HL-60/S4 treated with retinoic acid at 250 ng/mL for 4 days and 3 days (cell line): ENCODE measurements at regions not wholly inside any gene's neighbourhood (a gene's known extent, or its start where the extent isn't known, plus 50 kb on each side); places are given as distances from the start of the nearest gene placed in this dataset.
"Not testable (repeated sequence)": the region's sequence is repeated elsewhere in the genome, so short reads cannot be mapped to it uniquely, and the experiment has no call there.

Experiments
- in situ Hi-C: fragments of 300-500 bp; cut with MboI; formaldehyde crosslinking; loops from 2 replicates; pipeline ENCODE4 v1.7.0; 2022; ENCODE audit warnings: low sequenced_read_pairs

GRCh38 chr2:21814588-21815149 lies 690.9 kb downstream of the TDRD15 start:
- in situ Hi-C loops, result no loop called here

- in situ Hi-C loops, result no loop called here
Observed at GRCh38 chr2:21818212-21818795, 694.5 kb downstream of the TDRD15 start.

GRCh38 chr2:21819454-21819853 lies 695.7 kb downstream of the TDRD15 start:
- in situ Hi-C loops, result no loop called here

GRCh38 chr2:21820271-21820670 lies 696.5 kb downstream of the TDRD15 start:
- in situ Hi-C loops, result no loop called here

- in situ Hi-C loops, result no loop called here
Observed at GRCh38 chr2:21821672-21822227, 698.0 kb downstream of the TDRD15 start.

GRCh38 chr2:21822505-21822904 lies 698.7 kb downstream of the TDRD15 start:
- in situ Hi-C loops, result no loop called here

GRCh38 chr2:21833767-21834166 lies 710.0 kb downstream of the TDRD15 start:
- in situ Hi-C loops, result no loop called here

GRCh38 chr2:21836261-21836660 lies 712.5 kb downstream of the TDRD15 start:
- in situ Hi-C loops, result no loop called here

- in situ Hi-C loops, result no loop called here
Observed at GRCh38 chr2:21836719-21837118, 713.0 kb downstream of the TDRD15 start.

- in situ Hi-C loops, result no loop called here
Observed at GRCh38 chr2:21837168-21837960, 713.6 kb downstream of the TDRD15 start.

GRCh38 chr2:21841341-21841740 lies 717.6 kb downstream of the TDRD15 start:
- in situ Hi-C loops, result no loop called here

GRCh38 chr2:21850367-21850766 lies 726.6 kb downstream of the TDRD15 start:
- in situ Hi-C loops, result not testable (repeated sequence)

GRCh38 chr2:21854938-21855337 lies 731.2 kb downstream of the TDRD15 start:
- in situ Hi-C loops, result no loop called here

GRCh38 chr2:21856708-21857107 lies 732.9 kb downstream of the TDRD15 start:
- in situ Hi-C loops, result no loop called here

GRCh38 chr2:21860907-21861306 lies 737.1 kb downstream of the TDRD15 start:
- in situ Hi-C loops, result no loop called here

- in situ Hi-C loops, result no loop called here
Observed at GRCh38 chr2:21866316-21866715, 742.5 kb downstream of the TDRD15 start.

- in situ Hi-C loops, result no loop called here
Observed at GRCh38 chr2:21887881-21888280, 764.1 kb downstream of the TDRD15 start.

- in situ Hi-C loops, result no loop called here
Observed at GRCh38 chr2:21890041-21890440, 766.3 kb downstream of the TDRD15 start.

- in situ Hi-C loops, result no loop called here
Observed at GRCh38 chr2:21890716-21891115, 766.9 kb downstream of the TDRD15 start.

GRCh38 chr2:21891191-21891590 lies 767.4 kb downstream of the TDRD15 start:
- in situ Hi-C loops, result no loop called here

GRCh38 chr2:21892140-21892539 lies 768.4 kb downstream of the TDRD15 start:
- in situ Hi-C loops, result no loop called here

- in situ Hi-C loops, result no loop called here
Observed at GRCh38 chr2:21895200-21895599, 771.4 kb downstream of the TDRD15 start.
